Endothelial cell of umbilical vein (primary cell): ENCODE measurements at regions not wholly inside any gene's neighbourhood (a gene's known extent, or its start where the extent isn't known, plus 50 kb on each side); places are given as distances from the start of the nearest gene placed in this dataset.

Source experiments
- BruUV-seq: library from RNA; stranded (reverse); fragments of 400-500 nt; replicated peaks from 2 replicates; lab custom pipeline; 2021; lab: Mats Ljungman, UMichigan
- CTCF ChIA-PET: fragments of 300-600, 350-600 bp; sonication (Branson Sonifier 250); formaldehyde crosslinking; loops from one replicate; lab custom pipeline; 2021; ENCODE audit warnings: antibody characterized with exemption, inconsistent platforms; lab: Charles Lee
- POLR2A ChIA-PET: fragments of 300-600, 350-600 bp; sonication (Branson Sonifier 250); formaldehyde crosslinking; loops from one replicate; lab custom pipeline; 2021; ENCODE audit warnings: antibody characterized with exemption, inconsistent platforms; lab: Charles Lee
- DNase-seq: peaks from one replicate; pipeline ENCODE4 v3.0.0-alpha.2; 2011; ENCODE audit warnings: low read depth, low spot score
- FAIRE-seq: peaks from 2 replicates; lab custom pipeline; 2011; peaks lifted over from hg19 to GRCh38; lab: Jason Lieb, UNC
- H2AFZ ChIP-seq: 2 replicates; pipeline ENCODE4 v1.6.0; 2012; ENCODE audit warnings: low read depth, low read length, control low read depth, inconsistent platforms
- H3K27ac ChIP-seq: 2 replicates; pipeline ENCODE4 v1.5.1; 2011; ENCODE audit warnings: low read depth, mild to moderate bottlenecking, control low read depth, low read length, moderate library complexity; ENCODE audit not compliant: insufficient read depth
- H3K27me3 ChIP-seq, 2 experiments: 2 replicates each; pipeline versions ENCODE4 v1.6.0 to v1.6.1; 2011; ENCODE audit warnings: low read length in 2 of 2, mixed read lengths in 1 of 2; ENCODE audit not compliant: control insufficient read depth in 2 of 2, insufficient read depth in 2 of 2
- H3K36me3 ChIP-seq, 2 experiments: 2 replicates in 1 of 2; 3 replicates in 1 of 2; pipeline ENCODE4 v1.5.1; 2011; ENCODE audit warnings: low read length in 2 of 2, mild to moderate bottlenecking in 1 of 2, moderate library complexity in 1 of 2; ENCODE audit not compliant: control insufficient read depth in 2 of 2, insufficient read depth in 2 of 2; ENCODE audit errors: extremely low read depth in 1 of 2
- H3K4me1 ChIP-seq: 3 replicates; pipeline ENCODE4 v1.5.1; 2011; ENCODE audit warnings: mild to moderate bottlenecking, low read length; ENCODE audit not compliant: control insufficient read depth, insufficient read depth; ENCODE audit errors: extremely low read depth
- H3K4me2 ChIP-seq: 2 replicates; pipeline ENCODE4 v1.6.1; 2011; ENCODE audit warnings: low read length, control low read depth, mixed read lengths; ENCODE audit not compliant: insufficient read depth
- H3K4me3 ChIP-seq, 3 experiments: fragments of 200-600 bp in 1 of 3; sonication (generic), shearing (Covaris generic) in 1 of 3; replicated peaks in 1 of 3; 2 replicates each; pipeline ENCODE4 v1.5.1; 2011 to 2016; ENCODE audit warnings: control low read depth in 3 of 3, low read length in 3 of 3, mild to moderate bottlenecking in 2 of 3, inconsistent platforms in 1 of 3, low read depth in 1 of 3, moderate library complexity in 1 of 3; ENCODE audit not compliant: insufficient read depth in 1 of 3
- H3K79me2 ChIP-seq: 2 replicates; pipeline ENCODE4 v1.6.0; 2012; ENCODE audit warnings: low read length, inconsistent platforms; ENCODE audit not compliant: control insufficient read depth, insufficient read depth
- H3K9ac ChIP-seq: replicated peaks from 2 replicates; pipeline ENCODE3; 2011; ENCODE audit warnings: low read length, control low read depth; ENCODE audit not compliant: insufficient read depth; ENCODE audit errors: extremely low read depth
- H3K9me1 ChIP-seq: replicated peaks from 3 replicates; pipeline ENCODE4 v1.6.0; 2011; ENCODE audit warnings: mild to moderate bottlenecking, low read length; ENCODE audit not compliant: control insufficient read depth, insufficient read depth; ENCODE audit errors: extremely low read depth
- H3K9me3 ChIP-seq: replicated peaks from 2 replicates; pipeline ENCODE4 v1.5.1; 2012; ENCODE audit warnings: low read length, inconsistent platforms; ENCODE audit not compliant: control insufficient read depth, insufficient read depth
- H4K20me1 ChIP-seq: replicated peaks from 2 replicates; pipeline ENCODE3; 2011; ENCODE audit warnings: mild to moderate bottlenecking, low read length; ENCODE audit not compliant: control insufficient read depth, insufficient read depth; ENCODE audit errors: extremely low read depth
- EZH2 ChIP-seq: IDR thresholded peaks from 2 replicates; pipeline ENCODE4 v1.6.1; 2012; ENCODE audit warnings: borderline replicate concordance, low read depth, mild to moderate bottlenecking, moderate library complexity, low read length, inconsistent platforms; ENCODE audit not compliant: severe bottlenecking
- GATA2 ChIP-seq: IDR thresholded peaks from 2 replicates; pipeline ENCODE4 v1.7.0; 2011; ENCODE audit warnings: low read depth, mild to moderate bottlenecking, moderate library complexity, mixed read lengths, low read length; ENCODE audit not compliant: insufficient read length, insufficient read depth
- JUN ChIP-seq: IDR thresholded peaks from 2 replicates; pipeline ENCODE4 v1.6.1; 2011; ENCODE audit warnings: borderline replicate concordance, low read depth; ENCODE audit not compliant: insufficient read length, insufficient read depth
- POLR2A ChIP-seq: IDR thresholded peaks from 2 replicates; pipeline ENCODE4 v1.6.1; 2012; ENCODE audit warnings: low read depth, mild to moderate bottlenecking, control low read depth, low read length
- POLR2AphosphoS5 ChIP-seq: IDR thresholded peaks from 2 replicates; pipeline ENCODE4 v1.6.1; 2012; ENCODE audit warnings: low read depth, mild to moderate bottlenecking, control low read depth, low read length, moderate library complexity; ENCODE audit not compliant: insufficient read depth
- dilution Hi-C: fragments of 300-500 bp; cut with MboI; formaldehyde crosslinking; loops from one replicate; pipeline ENCODE4 v1.15.0; 2019; ENCODE audit warnings: low sequenced_read_pairs; ENCODE audit not compliant: extremely low pct_ligation_motif_present
- intact Hi-C: fragments of 100-400 bp; cut with micrococcal nuclease; formaldehyde crosslinking; loops from one replicate; pipeline ENCODE4 v1.10.0; 2022
- TF ChIP-seq, protein P1 (sequence below), 2 donors: IDR thresholded peaks; 1 replicate in 1 of 2; 2 replicates in 1 of 2; pipeline ENCODE4 v1.5.1; 2011; ENCODE audit warnings: low read length in 2 of 2, mild to moderate bottlenecking in 2 of 2, moderate library complexity in 2 of 2, control low read depth in 1 of 2, inconsistent platforms in 1 of 2, low read depth in 1 of 2; ENCODE audit not compliant: insufficient read depth in 1 of 2; ENCODE audit errors: extremely low read depth in 1 of 2

GRCh38 chr6:26233649-26234420 is 131.2 kb upstream of the BTN3A2 start:
- peak overlapping the region; percentile 83 for H3K27ac ChIP-seq
- FAIRE-seq = peak; percentile 42

More at GRCh38 chr6:26233649-26234420, 131.2 kb upstream of the BTN3A2 start:
- TF ChIP-seq POLR2AphosphoS5 (peak; percentile 42), GATA2 (no peak), EZH2 (no peak), JUN (no peak), POLR2A (peak; percentile 95)
- TF ChIP-seq, protein P1, sequence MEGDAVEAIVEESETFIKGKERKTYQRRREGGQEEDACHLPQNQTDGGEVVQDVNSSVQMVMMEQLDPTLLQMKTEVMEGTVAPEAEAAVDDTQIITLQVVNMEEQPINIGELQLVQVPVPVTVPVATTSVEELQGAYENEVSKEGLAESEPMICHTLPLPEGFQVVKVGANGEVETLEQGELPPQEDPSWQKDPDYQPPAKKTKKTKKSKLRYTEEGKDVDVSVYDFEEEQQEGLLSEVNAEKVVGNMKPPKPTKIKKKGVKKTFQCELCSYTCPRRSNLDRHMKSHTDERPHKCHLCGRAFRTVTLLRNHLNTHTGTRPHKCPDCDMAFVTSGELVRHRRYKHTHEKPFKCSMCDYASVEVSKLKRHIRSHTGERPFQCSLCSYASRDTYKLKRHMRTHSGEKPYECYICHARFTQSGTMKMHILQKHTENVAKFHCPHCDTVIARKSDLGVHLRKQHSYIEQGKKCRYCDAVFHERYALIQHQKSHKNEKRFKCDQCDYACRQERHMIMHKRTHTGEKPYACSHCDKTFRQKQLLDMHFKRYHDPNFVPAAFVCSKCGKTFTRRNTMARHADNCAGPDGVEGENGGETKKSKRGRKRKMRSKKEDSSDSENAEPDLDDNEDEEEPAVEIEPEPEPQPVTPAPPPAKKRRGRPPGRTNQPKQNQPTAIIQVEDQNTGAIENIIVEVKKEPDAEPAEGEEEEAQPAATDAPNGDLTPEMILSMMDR (IDR thresholded peaks at IDR 0.05; ENCODE audit: extremely low read depth in 1 of 2, insufficient read depth in 1 of 2, low read depth in 1 of 2, low read length in 2 of 2) = no peak
- H3K4me2 ChIP-seq = peak overlapping the region; percentile 92
- no peaks in the 10 kb centered on the region for H3K9me1 ChIP-seq
- POLR2A ChIA-PET = interaction anchor here (0.5 to 4.5 kb wide), 9 partner anchors 9 to 110 kb away, joined by 3 to 43 read pairs (median 7); a partner anchor contains a TSS
- peaks cover 25% of the 10 kb centered on the region for H3K4me1 ChIP-seq
- CTCF ChIA-PET = interaction anchor here (0.8 to 5.1 kb wide), 11 partner anchors 10 to 362 kb away, joined by 3 to 28 read pairs (median 7); a partner anchor contains a TSS
- peak overlapping the region; percentile 84 for H3K9ac ChIP-seq
- no peaks in the 10 kb centered on the region for H4K20me1 ChIP-seq
- H3K79me2 ChIP-seq = no peaks in the 10 kb centered on the region
- intact Hi-C loops = loop anchor here (1.0 to 2.0 kb wide), 3 partner anchors 9 to 17 kb away; a partner anchor contains a TSS
- peak overlapping the region; percentile 45 for H2AFZ ChIP-seq
- H3K27me3 ChIP-seq = no peaks in the 10 kb centered on the region
- DNase-seq = peak; percentile 71
- dilution Hi-C loops = no loop called here
- TSS peak; percentile 81 for BruUV-seq
- peak overlapping the region; percentile 30 to 73 (median 59) for H3K4me3 ChIP-seq
- H3K9me3 ChIP-seq = no peaks in the 10 kb centered on the region
- no peaks in the 10 kb centered on the region for H3K36me3 ChIP-seq
